Caco-2 (cell line): ENCODE measurements at regions not wholly inside any gene's neighbourhood (a gene's known extent, or its start where the extent isn't known, plus 50 kb on each side); places are given as distances from the start of the nearest gene placed in this dataset.
A peak's percentile ranks its signal among the peaks of the same experiment; 100 is the strongest.

Experiments
- BruUV-seq: library from RNA; stranded (reverse); fragments of 400-500 nt; replicated peaks from 2 replicates; lab custom pipeline; 2021; lab: Mats Ljungman, UMichigan
- CTCF ChIA-PET: fragments of 300-600 bp; sonication (Branson Sonifier 250); formaldehyde crosslinking; loops from one replicate; lab custom pipeline; 2022; ENCODE audit warnings: antibody characterized with exemption; lab: Charles Lee
- POLR2A ChIA-PET: fragments of 300-600 bp; sonication (Branson Sonifier 250); formaldehyde crosslinking; loops from one replicate; lab custom pipeline; 2022; ENCODE audit warnings: antibody characterized with exemption; lab: Charles Lee
- DNase-seq, 2 experiments: peaks; one replicate each; pipeline versions ENCODE4 v3.0.0 to v3.0.0-alpha.2; 2020 to 2022
- H3K27me3 ChIP-seq: replicated peaks from 2 replicates; pipeline ENCODE4 v1.6.0; 2011; ENCODE audit warnings: low read length; ENCODE audit not compliant: control insufficient read depth, insufficient read depth
- H3K36me3 ChIP-seq: 2 replicates; pipeline ENCODE4 v1.5.1; 2011; ENCODE audit warnings: low read length; ENCODE audit not compliant: control insufficient read depth, insufficient read depth
- H3K4me1 ChIP-seq: fragments of 250-450 bp; sonication (Bioruptor Pico); 2 replicates; pipeline ENCODE4 v1.5.1; 2020; ENCODE audit warnings: mild to moderate bottlenecking
- H3K4me3 ChIP-seq: 2 replicates; pipeline ENCODE4 v1.5.1; 2011; ENCODE audit warnings: low read depth, mild to moderate bottlenecking, control low read depth, low read length
- H3K9me3 ChIP-seq: fragments of 250-450 bp; sonication (Bioruptor Pico); 2 replicates; pipeline ENCODE4 v1.5.1; 2020; ENCODE audit warnings: mild to moderate bottlenecking, moderate library complexity
- H3K27ac Mint-ChIP-seq: one replicate; pipeline ENCODE4 v1.8.0; 2022; ENCODE audit warnings: mixed read lengths; ENCODE audit not compliant: unreplicated experiment
- H3K27me3 Mint-ChIP-seq: one replicate; pipeline ENCODE4 v1.8.0; 2022; ENCODE audit warnings: mixed read lengths; ENCODE audit not compliant: insufficient read depth, unreplicated experiment
- H3K36me3 Mint-ChIP-seq: one replicate; pipeline ENCODE4 v1.8.0; 2022; ENCODE audit warnings: mild to moderate bottlenecking, mixed read lengths; ENCODE audit not compliant: insufficient read depth, unreplicated experiment
- H3K4me1 Mint-ChIP-seq: one replicate; pipeline ENCODE4 v1.8.0; 2022; ENCODE audit warnings: low read depth, mixed read lengths; ENCODE audit not compliant: unreplicated experiment
- H3K4me3 Mint-ChIP-seq: one replicate; pipeline ENCODE4 v1.8.0; 2022; ENCODE audit warnings: mild to moderate bottlenecking, moderate library complexity, mixed read lengths; ENCODE audit not compliant: unreplicated experiment
- H3K9me3 Mint-ChIP-seq: one replicate; pipeline ENCODE4 v1.8.0; 2022; ENCODE audit warnings: mixed read lengths; ENCODE audit not compliant: unreplicated experiment
- CTCF ChIP-seq, 2 experiments: fragments of 200-600 bp in 1 of 2; IDR thresholded peaks; 1 replicate in 1 of 2; 2 replicates in 1 of 2; pipeline versions ENCODE4 v1.5.1 to v1.8.0; 2011 to 2022; ENCODE audit warnings: antibody characterized with exemption in 1 of 2, control low read depth in 1 of 2, inconsistent platforms in 1 of 2, low read depth in 1 of 2, low read length in 1 of 2, mild to moderate bottlenecking in 1 of 2, moderate library complexity in 1 of 2; ENCODE audit not compliant: insufficient read depth in 1 of 2, severe bottlenecking in 1 of 2, unreplicated experiment in 1 of 2
- intact Hi-C: fragments of 100-400 bp; cut with micrococcal nuclease; formaldehyde crosslinking; loops from one replicate; pipeline ENCODE4 v1.10.0; 2022; ENCODE audit not compliant: unreplicated experiment

DNA sequence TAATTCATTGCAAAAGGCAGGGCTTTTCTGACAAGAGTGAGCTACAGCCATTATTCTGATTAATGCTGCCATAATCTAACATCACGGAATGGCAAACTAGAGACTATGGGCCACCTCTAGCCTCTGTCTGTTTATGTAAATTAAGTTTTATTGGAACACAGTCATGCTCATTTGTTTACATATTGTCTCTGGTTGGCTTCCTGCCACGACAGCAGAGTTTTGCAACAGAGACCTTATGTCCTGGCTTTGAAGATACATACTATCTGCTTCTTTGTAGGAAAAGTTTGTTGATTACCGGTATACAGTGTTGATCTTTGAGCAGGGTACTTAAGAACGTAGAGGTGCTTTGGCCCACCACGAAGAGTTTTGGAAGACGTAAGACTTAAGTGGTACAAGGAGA is 715.9 kb upstream of the RBFOX1 start:
- ChIA-PET POLR2A (no interaction called here), CTCF (no interaction called here)
- H3K36me3 Mint-ChIP-seq, result no peaks in the 10 kb centered on the region
- DNase-seq, result no peak
- no peak overlapping the region for H3K27ac Mint-ChIP-seq
- intact Hi-C loops, result no loop called here
- Histone ChIP-seq H3K27me3 (no peaks in the 10 kb centered on the region), H3K36me3 (no peaks in the 10 kb centered on the region), H3K4me3 (no peak overlapping the region), H3K9me3 (no peaks in the 10 kb centered on the region), H3K4me1 (no peaks in the 10 kb centered on the region)
- no peak for TF ChIP-seq CTCF (IDR thresholded peaks at IDR 0.05; ENCODE audit: insufficient read depth in 1 of 2, low read depth in 1 of 2, low read length in 1 of 2, severe bottlenecking in 1 of 2, unreplicated experiment in 1 of 2)
- H3K4me3 Mint-ChIP-seq, result no peak overlapping the region
- BruUV-seq, result no TSS peak
- H3K27me3 Mint-ChIP-seq, result peaks cover 10% of the 10 kb centered on the region
- no peaks in the 10 kb centered on the region for H3K4me1 Mint-ChIP-seq
- peaks cover 14% of the 10 kb centered on the region for H3K9me3 Mint-ChIP-seq

DNA sequence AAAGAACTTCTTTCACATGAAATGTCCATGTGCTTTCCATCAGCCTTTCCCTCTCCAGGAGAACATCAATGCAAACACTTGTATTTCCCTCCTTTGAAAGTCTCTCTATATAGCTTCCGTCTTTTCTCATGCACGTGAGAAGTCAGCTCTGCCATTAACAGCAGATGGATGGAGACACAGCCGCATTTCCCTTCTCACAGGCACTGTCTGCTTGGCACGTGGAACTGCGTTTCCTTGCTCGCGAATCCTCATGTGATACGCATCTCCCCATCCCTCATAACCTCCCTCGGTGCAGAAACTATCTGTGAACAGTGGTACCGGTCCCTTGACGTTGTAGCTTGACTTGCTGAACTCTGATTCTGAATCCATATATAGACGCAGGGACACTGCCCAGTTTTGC is 717.0 kb upstream of the RBFOX1 start:
- ChIA-PET CTCF (no interaction called here), POLR2A (no interaction called here)
- H3K27me3 Mint-ChIP-seq, result peaks cover 10% of the 10 kb centered on the region
- Histone ChIP-seq H3K4me3 (no peak overlapping the region), H3K9me3 (no peaks in the 10 kb centered on the region), H3K4me1 (no peaks in the 10 kb centered on the region), H3K36me3 (no peaks in the 10 kb centered on the region), H3K27me3 (no peaks in the 10 kb centered on the region)
- H3K4me1 Mint-ChIP-seq, result no peaks in the 10 kb centered on the region
- no peak overlapping the region for H3K4me3 Mint-ChIP-seq
- DNase-seq, result no peak
- H3K27ac Mint-ChIP-seq, result no peak overlapping the region
- intact Hi-C loops, result no loop called here
- TF ChIP-seq CTCF (IDR thresholded peaks at IDR 0.05; ENCODE audit: insufficient read depth in 1 of 2, low read depth in 1 of 2, low read length in 1 of 2, severe bottlenecking in 1 of 2, unreplicated experiment in 1 of 2), result no peak
- BruUV-seq, result no TSS peak
- no peaks in the 10 kb centered on the region for H3K36me3 Mint-ChIP-seq
- H3K9me3 Mint-ChIP-seq, result peaks cover 9% of the 10 kb centered on the region

DNA sequence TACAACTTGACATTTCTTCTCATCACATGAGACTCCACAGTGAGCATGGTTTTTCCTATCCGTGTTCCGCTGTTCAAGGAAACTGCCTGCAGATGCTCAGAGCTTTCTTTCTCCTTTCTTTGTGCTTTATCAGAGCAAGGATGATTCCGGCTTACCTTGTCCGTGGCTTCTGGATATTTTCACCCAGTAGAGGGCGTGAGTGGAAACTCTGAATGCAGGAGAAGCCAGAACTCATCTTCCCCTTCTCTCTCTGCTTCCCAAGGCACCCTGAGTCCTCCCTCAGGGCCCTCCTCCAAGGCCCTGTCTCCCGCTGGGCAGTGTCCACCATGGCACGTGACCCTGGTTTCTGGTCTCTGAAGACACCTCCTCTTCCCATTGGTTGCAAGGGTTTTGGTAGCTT is 721.1 kb upstream of the RBFOX1 start:
- no TSS peak for BruUV-seq

More for the DNA sequence above, 721.1 kb upstream of the RBFOX1 start:
- H3K27ac Mint-ChIP-seq, result no peak overlapping the region
- CTCF ChIA-PET, result no interaction called here
- Histone ChIP-seq H3K36me3 (no peaks in the 10 kb centered on the region), H3K27me3 (no peaks in the 10 kb centered on the region), H3K9me3 (no peaks in the 10 kb centered on the region), H3K4me1 (no peaks in the 10 kb centered on the region), H3K4me3 (no peak overlapping the region)
- DNase-seq, result peak in 1 of 2 experiments; percentile 1
- H3K36me3 Mint-ChIP-seq, result no peaks in the 10 kb centered on the region
- peaks cover 12% of the 10 kb centered on the region for H3K27me3 Mint-ChIP-seq
- POLR2A ChIA-PET, result no interaction called here
- TF ChIP-seq CTCF (IDR thresholded peaks at IDR 0.05; ENCODE audit: insufficient read depth in 1 of 2, low read depth in 1 of 2, low read length in 1 of 2, severe bottlenecking in 1 of 2, unreplicated experiment in 1 of 2), result no peak
- no peaks in the 10 kb centered on the region for H3K9me3 Mint-ChIP-seq
- intact Hi-C loops, result no loop called here
- H3K4me3 Mint-ChIP-seq, result no peak overlapping the region
- no peaks in the 10 kb centered on the region for H3K4me1 Mint-ChIP-seq
